Upper lobe of left lung (tissue), 6 donors: ENCODE measurements at regions not wholly inside any gene's neighbourhood (a gene's known extent, or its start where the extent isn't known, plus 50 kb on each side); places are given as distances from the start of the nearest gene placed in this dataset.

Experiments
- ATAC-seq, 2 donors: fragments of 200-7000 bp; cut with Tn5 transposase; one replicate each; pipeline ENCODE4 v1.9.1; 2022; ENCODE audit warnings: mild to moderate bottlenecking in 2 of 2, moderate library complexity in 2 of 2; ENCODE audit not compliant: low FRiP score in 2 of 2
- DNase-seq, 2 donors: peaks; one replicate each; pipeline ENCODE4 v3.0.0-alpha.2; 2019 to 2020
- H3K27ac ChIP-seq, 4 donors: fragments of 200-600 bp; sonication (generic); one replicate each; pipeline ENCODE4 v1.5.1; 2016 to 2019
- H3K27me3 ChIP-seq, 4 donors: fragments of 200-600 bp; sonication (generic); one replicate each; pipeline ENCODE4 v1.5.1; 2017 to 2019
- H3K36me3 ChIP-seq, 4 donors: fragments of 200-600 bp; sonication (generic); one replicate each; pipeline ENCODE4 v1.5.1; 2016 to 2019
- H3K4me1 ChIP-seq, 4 donors: fragments of 200-600 bp; sonication (generic); one replicate each; pipeline ENCODE4 v1.5.1; 2018 to 2019
- H3K4me3 ChIP-seq, 4 donors: fragments of 200-600 bp; sonication (generic); one replicate each; pipeline ENCODE4 v1.5.1; 2017 to 2019; ENCODE audit warnings: mild to moderate bottlenecking in 2 of 4, moderate library complexity in 1 of 4
- H3K9me3 ChIP-seq, 4 donors: fragments of 200-600 bp; sonication (generic); one replicate each; pipeline ENCODE4 v1.5.1; 2018 to 2019
- CTCF ChIP-seq, 6 experiments: fragments of 450-650 bp in 4 of 6; fragments of 200-600 bp in 2 of 6; sonication (generic) in 2 of 6; IDR thresholded peaks; one replicate each; pipeline ENCODE4 v1.5.1; 2016 to 2019; ENCODE audit warnings: antibody characterized with exemption in 6 of 6
- EP300 ChIP-seq, 4 donors: sonication (generic); formaldehyde crosslinking; IDR thresholded peaks; one replicate each; pipeline ENCODE4 v1.5.1; 2017; ENCODE audit warnings: antibody characterized with exemption in 4 of 4, control low read depth in 2 of 4
- POLR2A ChIP-seq, 4 donors: fragments of 450-650 bp; IDR thresholded peaks; one replicate each; pipeline ENCODE4 v1.5.1; 2016 to 2017; ENCODE audit warnings: antibody characterized with exemption in 4 of 4, mild to moderate bottlenecking in 2 of 4
- POLR2AphosphoS5 ChIP-seq, 2 donors: sonication (generic); formaldehyde crosslinking; IDR thresholded peaks; one replicate each; pipeline ENCODE4 v1.5.1; 2017; ENCODE audit warnings: antibody characterized with exemption in 2 of 2
- WGBS, 2 donors: methylation state at CpG; one replicate each; pipeline ENCODE4 v1.1.5; 2017 to 2018; 5-methylcytosine and 5-hydroxymethylcytosine counted together
- donor health status: DM: no; HTN: no; CAD: no; lungs with moderate emphysema.
- donor health status: DM: no; HTN: yes; CAD: no; lungs with severe emphysema.

GRCh38 chr5:165055476-165055875 lies 1550.1 kb downstream of the MAT2B start:
- ATAC-seq (no peak), DNase-seq (no peak)
- TF ChIP-seq EP300 (IDR thresholded peaks at IDR 0.05), result no peak
- TF ChIP-seq CTCF (IDR thresholded peaks at IDR 0.05), result no peak
- no peak for TF ChIP-seq POLR2AphosphoS5 (IDR thresholded peaks at IDR 0.05)
- no peak for TF ChIP-seq POLR2A (IDR thresholded peaks at IDR 0.05)
- H3K4me3 ChIP-seq, result no peak overlapping the region
- no peaks in the 10 kb centered on the region for H3K36me3 ChIP-seq
- H3K9me3 ChIP-seq, result no peaks in the 10 kb centered on the region
- 67 to 75% methylated on average over 1 of the region's 1 CpG for WGBS, 2 donors
- no peaks in the 10 kb centered on the region for H3K4me1 ChIP-seq
- H3K27ac ChIP-seq, result no peak overlapping the region
- H3K27me3 ChIP-seq, result no peaks in the 10 kb centered on the region

- Histone ChIP-seq H3K9me3 (no peaks in the 10 kb centered on the region), H3K27me3 (no peaks in the 10 kb centered on the region), H3K4me3 (no peak overlapping the region), H3K4me1 (no peaks in the 10 kb centered on the region), H3K36me3 (no peaks in the 10 kb centered on the region), H3K27ac (no peak overlapping the region)
- no peak for TF ChIP-seq EP300 (IDR thresholded peaks at IDR 0.05)
- DNase-seq (no peak), ATAC-seq (no peak)
- WGBS, 2 donors, result 90 to 95% methylated on average over 2 of the region's 2 CpGs
These were observed 1551.7 kb downstream of the MAT2B start for GRCh38 chr5:165057145-165057544.

- Histone ChIP-seq H3K4me1 (no peaks in the 10 kb centered on the region), H3K36me3 (no peaks in the 10 kb centered on the region), H3K27ac (no peak overlapping the region), H3K27me3 (no peaks in the 10 kb centered on the region), H3K9me3 (no peaks in the 10 kb centered on the region), H3K4me3 (no peak overlapping the region)
- no peak for DNase-seq
- no peak for ATAC-seq
- WGBS, 2 donors, result 92 to 96% methylated on average over 3 of the region's 3 CpGs
- TF ChIP-seq CTCF (IDR thresholded peaks at IDR 0.05), result no peak
- no peak for TF ChIP-seq POLR2AphosphoS5 (IDR thresholded peaks at IDR 0.05)
- no peak for TF ChIP-seq POLR2A (IDR thresholded peaks at IDR 0.05)
- no peak for TF ChIP-seq EP300 (IDR thresholded peaks at IDR 0.05)
These were observed 1561.4 kb downstream of the MAT2B start for GRCh38 chr5:165066751-165067385.

- no peak overlapping the region for H3K27ac ChIP-seq
- H3K27me3 ChIP-seq, result no peaks in the 10 kb centered on the region
- WGBS, 2 donors, result 78% methylated on average over 2 of the region's 2 CpGs
These were observed 1571.3 kb downstream of the MAT2B start for GRCh38 chr5:165076686-165077085.

GRCh38 chr5:165079389-165079788 lies 1574.0 kb downstream of the MAT2B start:
- H3K9me3 ChIP-seq, result no peaks in the 10 kb centered on the region
- H3K4me3 ChIP-seq, result no peak overlapping the region
- H3K36me3 ChIP-seq, result no peaks in the 10 kb centered on the region
- 57 to 80% methylated on average over 3 of the region's 3 CpGs for WGBS, 2 donors
- DNase-seq (no peak), ATAC-seq (no peak)
- H3K4me1 ChIP-seq, result no peaks in the 10 kb centered on the region
- TF ChIP-seq POLR2A (IDR thresholded peaks at IDR 0.05) (no peak), POLR2AphosphoS5 (IDR thresholded peaks at IDR 0.05) (no peak), CTCF (IDR thresholded peaks at IDR 0.05) (no peak)
- no peak overlapping the region for H3K27ac ChIP-seq
- H3K27me3 ChIP-seq, result no peaks in the 10 kb centered on the region

More at GRCh38 chr5:165076686-165077085, 1571.3 kb downstream of the MAT2B start:
- Histone ChIP-seq H3K4me3 (no peak overlapping the region), H3K36me3 (no peaks in the 10 kb centered on the region), H3K9me3 (no peaks in the 10 kb centered on the region), H3K4me1 (no peaks in the 10 kb centered on the region)
- no peak for TF ChIP-seq POLR2A (IDR thresholded peaks at IDR 0.05)
- TF ChIP-seq POLR2AphosphoS5 (IDR thresholded peaks at IDR 0.05), result no peak
- no peak for TF ChIP-seq CTCF (IDR thresholded peaks at IDR 0.05)
- no peak for TF ChIP-seq EP300 (IDR thresholded peaks at IDR 0.05)
- no peak for DNase-seq
- ATAC-seq, result no peak
